ENCODE measurements at regions not wholly inside any gene's neighbourhood (a gene's known extent, or its start where the extent isn't known, plus 50 kb on each side); places are given as distances from the start of the nearest gene placed in this dataset.

DNA sequence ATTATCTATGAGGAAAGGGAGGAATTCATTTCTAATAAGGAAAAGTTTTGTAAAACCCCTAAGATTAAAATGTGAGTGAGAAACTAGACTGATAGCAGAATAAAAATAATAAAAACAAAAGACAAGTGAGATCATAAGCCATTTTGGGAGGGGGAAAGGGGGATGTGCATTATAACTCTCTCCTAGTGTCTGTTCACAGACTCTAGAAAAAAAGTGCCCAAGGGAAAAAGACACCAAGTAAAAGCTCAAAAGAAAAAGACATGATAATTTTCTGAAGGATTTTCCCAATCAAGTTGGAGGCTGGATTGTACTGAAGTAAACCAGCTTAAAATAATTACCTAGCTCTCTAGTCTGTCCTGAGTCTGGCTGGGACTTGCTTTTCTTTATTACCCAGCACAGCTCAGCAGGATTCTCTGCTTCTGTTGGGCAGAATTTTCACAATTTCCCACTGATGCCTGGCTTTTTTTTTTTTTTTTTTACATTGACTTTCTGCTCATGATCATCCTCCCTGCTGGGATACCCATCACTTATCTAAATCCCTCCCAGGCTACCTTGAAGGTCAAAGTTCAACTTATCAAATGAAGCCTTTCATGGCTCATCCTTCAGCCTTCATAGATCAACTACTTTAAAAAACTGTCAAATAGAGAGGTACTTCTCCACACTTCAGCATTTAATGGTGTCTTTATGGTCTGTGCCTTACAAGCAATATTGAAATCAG, 124.2 kb upstream of the KCNJ16 start:
- DNase-seq, result no peak

DNA sequence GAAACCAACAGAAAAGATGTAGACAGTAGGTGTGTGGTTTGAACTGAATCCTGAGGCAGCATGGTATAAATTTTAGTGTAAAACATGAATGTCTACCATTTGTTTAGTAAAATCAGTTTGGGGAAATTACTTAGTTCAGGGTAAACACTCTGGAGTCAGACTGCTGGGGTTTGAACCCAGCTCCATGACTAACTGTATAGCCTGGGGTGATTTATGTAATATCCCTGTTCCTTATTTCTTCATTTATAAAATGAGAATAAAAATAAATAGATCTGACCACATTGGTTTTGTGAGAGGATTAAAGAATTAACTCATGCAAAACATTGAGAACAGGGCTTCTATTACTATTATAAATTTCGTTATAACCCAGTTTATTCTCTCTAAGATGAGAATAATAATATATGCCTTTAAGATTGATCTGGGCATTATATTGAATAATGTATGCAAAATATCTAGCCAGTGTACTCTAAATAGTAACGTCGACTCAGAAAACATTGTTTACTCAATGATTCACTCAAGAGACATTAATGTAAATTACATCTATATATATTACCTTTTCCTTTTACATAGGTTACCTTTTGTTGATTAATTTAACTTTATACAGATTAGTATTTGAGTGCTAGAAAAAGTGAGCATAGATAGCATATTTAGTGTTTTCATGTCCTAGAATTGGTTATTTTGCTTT, 120.6 kb upstream of the KCNJ16 start:
- no peak for DNase-seq

DNA sequence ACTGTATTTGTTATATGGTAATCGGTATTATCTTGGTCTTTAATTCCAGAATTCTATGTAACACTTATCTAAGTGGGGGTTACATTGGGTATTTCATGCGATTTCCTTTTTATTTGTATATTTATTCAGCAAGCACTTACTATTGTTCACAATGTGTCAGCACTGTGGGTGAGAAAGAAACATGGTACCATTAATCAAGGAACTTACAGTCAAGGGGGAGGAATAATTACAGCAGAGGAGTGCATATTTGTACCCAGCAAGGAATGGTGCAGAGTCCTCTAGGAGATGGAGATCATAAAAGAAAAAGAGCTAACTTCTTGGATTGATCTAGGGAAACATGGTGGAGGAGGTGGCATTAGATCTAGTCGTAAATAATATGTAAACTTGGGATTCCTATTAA, 117.0 kb upstream of the KCNJ16 start:
- DNase-seq, result no peak

GRCh38 chr17:69959283-69959682, 115.7 kb upstream of the KCNJ16 start:
- no peak for DNase-seq

DNA sequence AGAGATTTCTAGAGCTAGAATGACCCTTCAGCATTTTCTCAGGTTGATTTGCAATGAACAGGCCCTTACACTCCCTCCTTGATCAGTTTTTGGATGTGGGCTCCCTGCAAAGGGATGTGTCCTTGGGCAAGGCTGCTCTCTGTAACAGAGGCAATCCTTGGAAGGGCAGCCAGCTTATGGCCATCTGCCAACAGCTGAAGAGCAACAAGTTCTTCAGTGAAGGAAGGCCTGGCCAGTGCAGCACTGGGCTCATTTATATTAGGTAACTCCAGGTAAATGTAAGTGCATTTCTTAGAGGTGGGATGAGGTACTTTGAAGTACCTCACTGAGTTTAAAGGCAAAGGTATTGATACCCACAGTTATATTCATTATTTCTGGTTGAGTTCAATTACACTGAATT, 114.3 kb upstream of the KCNJ16 start:
- no peak for DNase-seq

GRCh38 chr17:69961501-69962145, 113.4 kb upstream of the KCNJ16 start:
- no peak for DNase-seq

DNA sequence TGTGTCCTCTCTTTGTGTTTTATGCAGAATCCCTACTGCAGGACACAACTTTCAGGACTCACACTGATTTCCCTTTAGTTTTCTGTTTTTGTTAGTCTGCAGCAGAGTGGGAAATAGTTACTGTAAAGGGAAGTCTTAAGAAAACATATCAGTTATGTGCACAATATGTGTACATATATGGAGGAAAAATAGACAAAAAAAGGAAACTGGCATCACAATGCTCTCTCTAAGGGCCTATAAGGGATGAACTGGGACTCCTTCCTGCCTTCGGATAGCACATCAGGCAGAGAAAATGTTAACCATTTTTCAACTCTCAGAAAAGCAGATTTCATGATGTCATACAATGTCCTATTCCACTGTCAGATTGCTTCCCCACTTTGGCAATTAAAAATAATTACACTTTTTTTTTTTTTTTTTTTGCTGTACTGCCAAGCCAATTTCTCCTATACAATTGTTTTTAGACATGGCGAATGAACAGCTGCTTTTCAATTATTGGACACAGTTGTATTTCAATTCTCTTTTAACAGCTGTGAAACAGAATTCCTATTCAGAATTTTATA, 112.5 kb upstream of the KCNJ16 start:
- DNase-seq, result no peak

GRCh38 chr17:69967910-69968411, 107.1 kb upstream of the KCNJ16 start:
- peak; percentile 98 for DNase-seq

DNA sequence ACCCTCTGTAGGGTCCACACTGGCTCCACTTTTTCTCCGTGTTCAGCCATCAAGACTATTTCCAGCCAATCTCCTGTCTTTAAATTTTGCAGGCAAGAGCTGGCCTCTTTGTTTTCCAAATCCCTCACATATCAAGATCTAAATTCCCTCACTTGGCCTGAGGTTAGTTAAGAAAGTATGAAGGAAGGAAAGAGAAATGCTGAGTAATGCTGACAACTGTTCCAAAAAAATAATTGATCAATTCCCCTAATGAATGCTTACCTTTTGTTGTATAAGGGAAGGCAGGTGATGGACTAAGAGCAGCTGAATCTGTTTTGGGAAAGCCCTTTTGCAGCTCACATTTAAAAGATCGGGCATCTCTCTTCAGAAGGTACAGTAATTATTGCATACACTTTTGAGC, 105.1 kb upstream of the KCNJ16 start:
- no peak for DNase-seq

- peak; percentile 22 for DNase-seq
These were observed 102.8 kb upstream of the KCNJ16 start for GRCh38 chr17:69972251-69972650.

GRCh38 chr17:69975808-69976207, 99.2 kb upstream of the KCNJ16 start:
- DNase-seq, result no peak

DNA sequence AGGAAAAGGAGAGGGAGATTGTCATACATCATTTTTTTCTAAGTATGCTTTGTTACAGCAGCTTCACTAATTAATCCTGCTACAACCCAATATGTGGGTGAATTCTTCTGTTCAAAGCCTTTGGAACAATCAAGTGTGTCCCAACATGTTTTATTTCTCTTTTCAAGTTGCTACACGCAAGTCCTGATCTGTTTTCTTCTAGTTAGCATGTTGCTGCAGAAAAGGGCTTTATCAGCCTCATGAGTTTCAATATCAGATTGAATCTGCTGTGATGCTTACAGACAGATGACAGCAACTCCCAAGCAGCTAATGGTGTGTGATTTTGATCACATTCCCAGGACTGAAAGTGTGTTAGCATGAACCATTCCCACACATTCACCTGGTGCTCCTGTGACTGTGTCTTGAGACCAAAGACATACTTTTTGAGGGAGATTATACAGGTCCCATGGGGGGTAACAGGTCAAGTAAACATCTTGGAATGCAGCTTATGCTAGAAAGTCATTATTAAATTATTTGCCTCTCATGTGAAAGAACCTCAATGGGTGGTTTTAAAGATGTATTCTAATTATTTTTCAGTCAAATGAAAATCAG, 96.9 kb upstream of the KCNJ16 start:
- DNase-seq, result peak; percentile 4

- no peak for DNase-seq
These were observed 93.6 kb upstream of the KCNJ16 start for GRCh38 chr17:69981441-69981840.

GRCh38 chr17:69995476-69995875, 79.5 kb upstream of the KCNJ16 start:
- DNase-seq, result no peak

- peak; percentile 66 for DNase-seq
These were observed 77.7 kb upstream of the KCNJ16 start for GRCh38 chr17:69997332-69997731.

DNA sequence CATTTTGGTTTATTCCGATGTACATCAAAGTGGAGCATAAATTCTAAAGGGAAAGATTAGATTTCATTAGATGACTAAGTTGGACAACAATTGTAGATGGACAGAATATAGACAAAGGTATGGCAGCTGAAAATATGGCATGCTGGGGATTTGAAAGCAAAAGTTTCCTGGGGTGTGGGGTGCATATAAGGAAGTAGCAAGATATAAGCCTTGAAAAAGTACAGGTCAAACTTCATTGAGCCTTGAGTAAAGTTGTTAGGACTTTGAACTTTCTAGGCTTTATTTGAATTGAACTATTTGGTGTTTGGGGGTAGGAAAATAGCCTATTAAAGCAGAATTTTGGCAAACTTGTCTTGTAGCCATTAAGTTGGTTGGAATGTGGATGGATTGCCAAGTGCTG, 75.8 kb upstream of the KCNJ16 start:
- no peak for DNase-seq

DNA sequence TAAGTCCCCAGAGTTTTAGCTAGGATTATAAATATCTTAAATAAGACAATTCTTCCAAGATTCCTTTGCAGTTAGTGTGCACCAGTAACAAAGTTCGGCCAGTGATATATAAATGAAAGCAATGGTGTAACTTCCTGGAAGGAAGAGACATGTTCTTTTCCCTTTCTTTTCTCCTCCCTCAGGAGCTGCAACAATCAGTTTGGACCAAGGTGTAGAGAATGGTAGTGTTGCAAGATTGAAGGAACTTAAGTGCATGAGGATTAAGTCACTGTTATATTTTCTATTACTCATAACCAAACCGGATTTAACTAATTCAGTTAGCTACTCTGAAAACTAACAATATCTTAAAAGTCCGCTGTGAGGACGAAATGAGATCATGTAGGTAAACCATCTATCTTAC, 68.9 kb upstream of the KCNJ16 start:
- DNase-seq, result no peak

DNA sequence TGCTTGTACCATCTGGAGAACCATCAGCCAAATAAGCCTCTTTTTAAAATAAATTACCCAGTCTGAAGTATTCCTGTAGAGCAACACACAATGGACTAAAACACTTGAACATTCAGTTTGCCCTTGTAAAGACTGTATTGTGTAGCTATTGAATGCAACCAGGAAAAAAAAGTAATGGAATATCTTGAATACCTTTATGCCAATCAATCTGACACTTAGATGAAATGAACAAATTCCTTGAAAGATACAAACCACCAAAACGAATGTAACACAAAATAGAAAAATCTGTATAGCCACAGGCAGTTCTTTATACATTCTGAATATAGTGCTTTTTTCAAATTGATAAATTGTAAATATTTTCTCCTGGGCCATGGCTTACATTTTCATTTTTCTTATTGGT, 63.3 kb upstream of the KCNJ16 start:
- no peak for DNase-seq

DNA sequence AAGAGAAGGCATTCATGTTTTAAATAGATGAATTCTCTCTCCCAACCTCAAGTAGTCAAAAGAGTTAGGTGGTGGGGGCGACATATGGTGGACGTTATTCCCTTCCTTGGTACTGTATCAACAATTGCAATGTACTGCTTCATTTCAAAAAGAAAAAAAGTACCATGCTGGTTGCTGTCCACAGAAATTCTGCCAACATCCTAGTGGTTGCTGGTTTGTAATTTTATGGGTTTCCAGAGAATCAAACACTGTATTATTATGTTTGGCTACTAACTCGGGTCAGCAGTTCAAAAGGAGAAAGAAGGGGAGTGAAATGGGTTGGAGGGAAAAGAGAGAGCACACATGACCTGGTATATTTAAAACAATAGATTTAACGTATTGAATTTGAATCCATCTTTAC, 61.1 kb upstream of the KCNJ16 start:
- no peak for DNase-seq

GRCh38 chr17:70017112-70017511, 57.9 kb upstream of the KCNJ16 start:
- DNase-seq, result no peak

GRCh38 chr17:70017941-70018340, 57.1 kb upstream of the KCNJ16 start:
- DNase-seq, result no peak

DNA sequence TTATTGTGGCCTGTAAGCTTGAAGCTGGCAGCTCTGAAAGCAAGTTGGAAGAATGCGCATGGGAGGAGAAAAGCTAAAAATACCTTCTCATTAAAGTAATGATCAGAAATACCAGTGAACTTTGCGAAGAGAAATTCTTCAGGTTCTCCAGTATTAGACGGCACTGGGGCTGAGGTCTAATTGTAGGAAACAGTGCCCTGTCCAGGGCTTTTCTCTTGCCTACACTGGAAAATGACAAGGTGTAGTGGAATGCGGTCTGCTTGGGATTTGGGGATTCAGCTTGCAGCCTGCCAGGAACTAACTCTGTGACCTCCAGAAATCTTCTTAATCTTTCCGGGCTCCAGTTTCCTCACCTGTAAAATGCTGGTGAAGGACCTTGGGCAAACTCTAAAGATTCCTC, 53.3 kb upstream of the KCNJ16 start:
- no peak for DNase-seq

DNA sequence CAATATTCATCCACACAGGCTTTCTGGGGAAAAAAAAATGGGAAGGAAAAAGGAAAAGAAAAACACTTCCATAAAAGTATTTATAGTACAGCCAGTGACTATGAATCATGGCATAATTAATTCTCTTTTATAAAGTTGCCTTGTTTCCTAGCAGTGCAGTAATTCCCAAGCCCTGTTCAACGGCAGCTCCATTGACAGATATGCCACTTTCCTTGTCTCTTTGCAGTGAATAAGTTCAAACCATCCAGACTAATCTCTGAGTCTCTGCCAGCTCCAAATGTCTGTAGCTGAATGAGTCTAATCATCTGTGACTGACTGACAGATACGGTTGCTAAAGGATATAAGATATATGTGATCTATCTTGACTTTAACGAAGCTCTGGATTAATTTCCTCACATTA, 52.9 kb upstream of the KCNJ16 start:
- DNase-seq, result no peak

All from fibroblast of skin of scalp (primary cell).